ENCODE measurements at regions not wholly inside any gene's neighbourhood (a gene's known extent, or its start where the extent isn't known, plus 50 kb on each side); places are given as distances from the start of the nearest gene placed in this dataset.
"Not testable (repeated sequence)": the region's sequence is repeated elsewhere in the genome, so short reads cannot be mapped to it uniquely, and the experiment has no call there.

DNA sequence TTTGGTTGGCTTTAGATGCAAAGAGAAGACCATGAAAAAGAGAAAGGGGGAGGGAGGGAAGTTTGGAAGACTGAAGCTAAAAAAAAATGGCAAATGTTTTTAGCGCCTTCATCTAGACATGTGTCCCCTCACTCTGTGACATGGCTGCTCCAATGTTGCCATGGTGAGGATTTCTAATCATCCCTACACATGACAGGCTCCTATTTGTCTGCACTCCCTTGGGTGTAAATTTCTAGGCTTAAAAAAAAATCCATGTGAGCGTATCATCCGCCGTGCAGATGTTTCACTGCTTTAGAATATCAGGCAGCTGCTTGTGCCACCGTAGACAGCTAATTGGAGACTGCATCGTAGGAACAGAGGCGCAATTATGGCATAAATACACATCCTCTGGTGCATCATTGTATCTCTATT is 761.1 kb upstream of the MMS22L start:
- no peak for DNase-seq

GRCh38 chr6:98044791-98045470 is 761.9 kb upstream of the MMS22L start:
- DNase-seq: no peak

DNA sequence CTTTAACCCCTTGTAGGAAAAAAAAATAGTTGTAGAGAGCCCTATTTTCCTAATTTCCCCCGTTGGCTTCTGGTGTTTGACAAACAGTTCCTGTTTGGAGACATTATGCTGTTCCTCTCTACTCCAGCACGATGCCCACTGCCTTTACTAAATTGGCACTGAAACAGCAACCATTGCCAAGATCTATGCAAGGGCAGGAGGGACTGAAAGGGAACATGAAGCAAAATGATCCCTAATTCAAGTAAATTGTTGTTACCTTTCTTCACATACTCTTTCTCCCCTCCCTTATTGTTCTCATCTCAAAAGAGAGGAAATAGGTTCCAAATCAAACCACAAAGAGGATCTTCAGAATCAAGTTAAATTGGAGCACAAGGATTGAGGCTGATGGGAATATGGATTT is 764.1 kb upstream of the MMS22L start:
- DNase-seq: no peak

- DNase-seq: no peak
Measured at GRCh38 chr6:98047871-98048270, 764.9 kb upstream of the MMS22L start.

GRCh38 chr6:98054453-98054852 is 771.4 kb upstream of the MMS22L start:
- DNase-seq: no peak

DNA sequence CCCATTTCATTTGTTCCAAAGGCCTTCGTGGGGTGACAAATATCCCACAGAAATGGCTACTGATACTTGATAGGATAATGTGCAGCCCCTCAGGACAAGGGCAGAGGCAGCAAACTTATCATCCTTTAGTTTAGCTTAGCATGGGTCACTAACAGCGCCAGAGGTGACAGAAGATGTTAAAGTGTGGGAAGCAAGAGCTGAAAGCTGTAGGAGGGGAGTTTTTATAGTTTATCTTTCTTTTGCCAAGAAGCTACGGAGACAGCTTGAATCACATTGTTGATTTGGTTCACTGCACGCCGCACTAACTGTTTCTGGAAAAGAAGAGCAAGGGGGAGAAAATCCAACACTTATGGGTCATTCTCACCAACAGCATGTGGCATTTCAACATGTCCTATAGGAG is 773.9 kb upstream of the MMS22L start:
- no peak for DNase-seq

- DNase-seq: no peak
Measured at GRCh38 chr6:98067375-98067774, 767.0 kb upstream of the POU3F2 start.

DNA sequence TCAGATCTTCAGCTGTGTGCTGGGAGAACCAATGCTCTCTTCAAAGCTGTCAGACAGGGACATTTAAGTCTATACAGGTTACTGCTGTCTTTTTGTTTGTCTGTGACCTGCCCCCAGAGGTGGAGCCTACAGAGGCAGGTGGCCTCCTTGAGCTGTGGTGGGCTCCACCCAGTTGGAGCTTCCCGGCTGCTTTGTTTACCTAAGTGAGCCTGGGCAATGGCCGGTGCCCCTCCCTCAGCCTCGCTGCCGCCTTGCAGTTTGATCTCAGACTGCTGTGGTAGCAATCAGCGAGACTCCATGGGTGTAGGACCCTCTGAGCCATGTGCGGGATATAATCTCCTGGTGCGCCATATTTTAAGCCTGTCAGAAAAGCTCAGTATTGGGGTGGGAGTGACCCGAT is 745.8 kb upstream of the POU3F2 start:
- DNase-seq: not testable (repeated sequence)

GRCh38 chr6:98092331-98092730 is 742.0 kb upstream of the POU3F2 start:
- DNase-seq: no peak

GRCh38 chr6:98094696-98095095 is 739.7 kb upstream of the POU3F2 start:
- no peak for DNase-seq

- no peak for DNase-seq
Measured at GRCh38 chr6:98107801-98108200, 726.6 kb upstream of the POU3F2 start.

DNA sequence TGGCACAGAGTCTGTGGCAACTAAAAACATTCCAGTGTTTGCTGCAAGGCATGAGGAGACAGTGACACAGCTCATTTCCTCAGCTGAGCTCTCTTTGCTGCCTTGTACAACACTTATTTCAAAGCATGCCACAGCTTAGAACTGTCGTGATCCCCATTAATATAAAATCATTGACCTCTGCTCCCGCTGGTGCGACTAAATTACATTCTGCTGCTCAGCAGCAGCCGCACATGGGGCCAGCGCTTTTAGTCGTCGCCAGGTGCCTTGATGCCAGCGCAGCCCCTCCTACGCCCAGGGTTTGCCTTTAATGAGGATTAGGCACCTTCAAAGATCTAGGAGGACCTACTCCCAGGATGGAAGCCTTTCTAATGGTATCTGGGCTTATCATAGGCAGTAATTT is 717.9 kb upstream of the POU3F2 start:
- no peak for DNase-seq

DNA sequence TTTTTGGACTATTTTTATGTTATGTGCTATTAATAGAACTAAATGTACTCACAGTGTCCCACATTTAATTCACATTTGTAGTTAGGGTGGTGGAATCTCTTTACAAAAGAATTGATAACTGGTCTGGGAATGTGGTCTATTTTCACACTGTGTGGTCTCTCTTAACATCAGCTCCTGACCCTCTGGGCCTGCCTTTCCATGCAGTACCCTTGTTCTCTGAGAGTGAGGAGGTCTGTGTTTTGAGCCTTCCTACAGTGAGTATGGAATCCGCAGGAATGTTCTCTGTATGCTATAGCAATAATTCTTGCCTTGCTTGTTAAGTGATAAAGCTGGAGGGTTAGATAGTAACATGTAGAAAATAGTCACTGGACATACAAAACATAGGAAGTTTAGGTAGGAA is 717.3 kb upstream of the POU3F2 start:
- DNase-seq: no peak

GRCh38 chr6:98118397-98119045 is 715.9 kb upstream of the POU3F2 start:
- DNase-seq: no peak

DNA sequence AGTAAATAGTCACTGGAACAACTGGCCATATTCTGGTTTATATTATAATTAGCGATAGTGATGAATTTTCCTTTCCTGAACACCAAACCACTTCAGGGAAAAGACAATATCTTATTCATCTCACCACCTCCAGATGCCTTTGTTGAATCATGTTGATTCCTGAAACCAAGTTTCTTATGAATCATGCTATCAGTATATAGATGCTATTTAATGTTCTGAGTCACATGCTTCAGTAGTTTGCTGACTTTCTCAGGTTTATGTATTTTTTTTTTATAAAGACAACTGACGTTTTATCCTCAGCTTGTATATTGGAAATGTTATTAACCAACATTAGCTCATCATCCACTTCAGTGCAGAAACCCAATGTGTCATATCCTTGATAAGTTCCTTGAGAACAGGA is 710.2 kb upstream of the POU3F2 start:
- no peak for DNase-seq

GRCh38 chr6:98131290-98131990 is 702.9 kb upstream of the POU3F2 start:
- DNase-seq: no peak

DNA sequence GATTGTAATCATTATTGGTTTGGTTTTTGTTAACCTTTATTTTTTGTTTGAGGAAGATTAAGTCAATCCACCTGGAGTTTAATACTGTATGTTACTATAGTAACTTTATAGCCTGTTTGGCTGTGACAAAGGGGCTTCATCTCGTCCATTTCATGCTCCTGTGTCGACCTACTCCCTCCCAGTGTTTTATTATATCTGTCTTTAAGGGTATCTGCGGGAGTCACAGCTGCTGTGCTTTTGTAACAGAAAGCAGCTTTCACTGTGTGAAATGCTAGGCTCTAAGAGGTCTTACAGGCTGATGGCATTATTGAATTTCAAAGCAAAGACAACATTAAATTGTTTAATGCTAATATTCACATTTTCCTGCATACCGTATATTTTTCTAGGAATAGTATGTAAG is 698.0 kb upstream of the POU3F2 start:
- DNase-seq: no peak

GRCh38 chr6:98137391-98137790 is 697.0 kb upstream of the POU3F2 start:
- DNase-seq: no peak

DNA sequence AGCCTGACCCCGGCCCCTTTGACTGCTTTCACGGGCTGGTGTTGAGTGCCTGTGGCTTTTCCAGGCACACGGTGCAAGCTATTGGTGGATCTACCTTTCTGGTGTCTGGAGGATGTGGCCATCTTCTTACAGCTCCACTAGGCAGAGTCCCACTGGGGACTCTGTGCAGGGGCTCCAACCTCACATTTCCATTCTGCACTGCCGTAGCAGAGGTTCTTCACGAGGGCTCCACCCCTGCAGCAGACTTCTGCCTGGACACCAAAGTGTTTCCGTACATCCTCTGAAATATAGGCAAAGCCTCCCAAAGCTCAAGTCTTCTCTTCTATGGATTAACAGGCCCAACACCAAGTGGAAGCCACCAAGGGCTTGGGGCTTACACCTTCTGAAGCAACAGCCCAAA is 691.5 kb upstream of the POU3F2 start:
- no peak for DNase-seq

DNA sequence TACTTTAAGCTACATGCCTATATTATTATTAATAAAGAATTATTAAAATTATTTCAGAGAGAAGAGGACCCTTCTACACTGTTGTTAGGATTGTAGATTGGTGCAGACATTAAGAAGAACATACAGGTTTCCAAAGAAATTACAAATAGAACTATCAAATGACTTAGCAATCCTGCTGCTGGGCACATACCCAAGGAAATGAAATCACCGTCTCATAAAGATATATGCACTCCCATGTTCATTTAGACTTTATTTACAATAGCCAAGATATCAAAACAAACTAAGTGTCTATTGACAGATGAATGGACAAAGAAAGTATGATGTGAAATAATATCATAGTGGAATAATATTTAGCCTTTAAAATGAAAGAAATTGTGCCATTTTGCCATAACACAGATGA is 687.7 kb upstream of the POU3F2 start:
- no peak for DNase-seq

- no peak for DNase-seq
Measured at GRCh38 chr6:98156580-98156979, 677.8 kb upstream of the POU3F2 start.

DNA sequence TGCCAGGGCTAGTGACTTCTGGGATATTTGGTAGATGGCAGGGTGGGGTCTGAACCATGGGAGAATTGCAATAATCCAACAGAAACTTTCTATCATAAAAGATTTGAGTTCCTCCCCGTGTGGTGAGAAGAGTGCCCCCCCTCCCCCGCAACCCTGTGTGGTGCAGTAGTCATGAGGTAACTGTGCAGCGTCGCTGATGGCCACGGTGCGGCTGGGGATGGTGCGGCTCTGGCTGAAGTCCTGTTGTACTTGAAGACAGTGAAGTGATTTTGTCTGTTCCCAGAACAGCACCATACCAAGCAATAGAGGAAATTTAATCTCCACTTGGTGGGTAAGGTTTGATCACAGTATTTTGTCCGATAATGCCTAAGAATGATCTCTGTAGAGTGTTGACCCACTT is 654.8 kb upstream of the POU3F2 start:
- DNase-seq: no peak

GRCh38 chr6:98200084-98200483 is 634.3 kb upstream of the POU3F2 start:
- DNase-seq: no peak

DNA sequence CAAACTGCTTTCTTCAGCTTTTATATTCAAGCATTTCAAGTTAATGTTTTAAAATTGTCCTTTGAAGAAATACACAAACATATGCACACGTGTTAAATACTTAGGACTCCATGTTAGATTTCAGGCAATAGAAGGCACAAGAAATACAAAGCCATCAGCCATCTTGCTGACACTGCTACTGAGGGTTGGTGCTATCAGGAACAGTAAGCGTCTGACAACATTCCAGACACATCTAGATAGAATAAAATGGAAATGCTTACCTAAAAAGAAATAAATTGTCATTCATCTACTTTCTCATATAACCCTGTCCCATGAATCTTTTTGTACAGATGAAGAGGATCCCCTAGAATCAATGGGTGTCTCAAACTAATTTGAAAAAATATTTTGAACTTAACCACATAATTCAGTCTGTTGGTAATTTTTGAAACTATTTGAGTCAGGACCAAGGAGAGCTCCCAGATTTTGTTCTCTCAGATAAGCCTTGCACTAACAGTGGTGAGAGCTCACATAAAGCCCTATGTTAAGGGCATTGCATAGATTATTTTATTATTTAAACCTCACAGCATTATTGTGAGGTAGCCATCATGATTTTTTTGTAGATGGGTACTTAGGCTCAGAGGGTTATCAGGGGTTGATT is 631.1 kb upstream of the POU3F2 start:
- no peak for DNase-seq

Data from HCEC 1CT (cell line).